HG03520 (cell line): ENCODE measurements at regions not wholly inside any gene's neighbourhood (a gene's known extent, or its start where the extent isn't known, plus 50 kb on each side); places are given as distances from the start of the nearest gene placed in this dataset.
"Not testable (repeated sequence)": the region's sequence is repeated elsewhere in the genome, so short reads cannot be mapped to it uniquely, and the experiment has no call there.

Experiments
- ATAC-seq: cut with Tn5 transposase; IDR thresholded peaks from one replicate; pipeline ENCODE4 v1.9.1; 2021; ENCODE audit warnings: mild to moderate bottlenecking, moderate library complexity; ENCODE audit not compliant: unreplicated experiment

GRCh38 chr6:19562468-19562867, 274.7 kb upstream of the ID4 start:
- ATAC-seq = no peak

- no peak for ATAC-seq
These were observed 267.6 kb upstream of the ID4 start for GRCh38 chr6:19569563-19569962.

GRCh38 chr6:19571176-19571575, 266.0 kb upstream of the ID4 start:
- no peak for ATAC-seq

GRCh38 chr6:19578481-19578880, 258.7 kb upstream of the ID4 start:
- no peak for ATAC-seq

GRCh38 chr6:19584207-19584606, 253.0 kb upstream of the ID4 start:
- ATAC-seq = not testable (repeated sequence)

- no peak for ATAC-seq
These were observed 249.8 kb upstream of the ID4 start for GRCh38 chr6:19587238-19587942.

GRCh38 chr6:19590501-19591131, 246.6 kb upstream of the ID4 start:
- no peak for ATAC-seq

- ATAC-seq = no peak
These were observed 239.3 kb upstream of the ID4 start for GRCh38 chr6:19597809-19598320.

- ATAC-seq = no peak
These were observed 237.2 kb upstream of the ID4 start for GRCh38 chr6:19599796-19600464.

- no peak for ATAC-seq
These were observed 234.6 kb upstream of the ID4 start for GRCh38 chr6:19602434-19603013.

GRCh38 chr6:19603721-19604120, 233.4 kb upstream of the ID4 start:
- no peak for ATAC-seq

GRCh38 chr6:19605624-19606023, 231.5 kb upstream of the ID4 start:
- ATAC-seq = no peak

- ATAC-seq = no peak
These were observed 228.6 kb upstream of the ID4 start for GRCh38 chr6:19608546-19608945.

GRCh38 chr6:19609972-19610641, 227.1 kb upstream of the ID4 start:
- ATAC-seq = no peak

- not testable (repeated sequence) for ATAC-seq
These were observed 224.3 kb upstream of the ID4 start for GRCh38 chr6:19612672-19613466.

GRCh38 chr6:19613678-19614077, 223.5 kb upstream of the ID4 start:
- ATAC-seq = no peak

- ATAC-seq = no peak
These were observed 221.1 kb upstream of the ID4 start for GRCh38 chr6:19616022-19616421.

- no peak for ATAC-seq
These were observed 204.9 kb upstream of the ID4 start for GRCh38 chr6:19632230-19632629.

GRCh38 chr6:19632786-19633185, 204.4 kb upstream of the ID4 start:
- no peak for ATAC-seq

GRCh38 chr6:19635728-19636127, 201.4 kb upstream of the ID4 start:
- ATAC-seq = no peak
